LNCaP clone FGC (cell line): ENCODE measurements at regions not wholly inside any gene's neighbourhood (a gene's known extent, or its start where the extent isn't known, plus 50 kb on each side); places are given as distances from the start of the nearest gene placed in this dataset.

Source experiments
- DNase-seq: peaks from one replicate; pipeline ENCODE4 v3.0.0-alpha.2; 2011; ENCODE audit warnings: low read depth
- H3K4me3 ChIP-seq: 2 replicates; pipeline ENCODE4 v1.5.1; 2011; ENCODE audit warnings: mild to moderate bottlenecking, low read depth, low read length, control low read depth
- CTCF ChIP-seq: IDR thresholded peaks from 2 replicates; pipeline ENCODE4 v1.5.1; 2012; ENCODE audit warnings: mild to moderate bottlenecking; ENCODE audit not compliant: control insufficient read depth, insufficient read depth; ENCODE audit errors: extremely low read depth

DNA sequence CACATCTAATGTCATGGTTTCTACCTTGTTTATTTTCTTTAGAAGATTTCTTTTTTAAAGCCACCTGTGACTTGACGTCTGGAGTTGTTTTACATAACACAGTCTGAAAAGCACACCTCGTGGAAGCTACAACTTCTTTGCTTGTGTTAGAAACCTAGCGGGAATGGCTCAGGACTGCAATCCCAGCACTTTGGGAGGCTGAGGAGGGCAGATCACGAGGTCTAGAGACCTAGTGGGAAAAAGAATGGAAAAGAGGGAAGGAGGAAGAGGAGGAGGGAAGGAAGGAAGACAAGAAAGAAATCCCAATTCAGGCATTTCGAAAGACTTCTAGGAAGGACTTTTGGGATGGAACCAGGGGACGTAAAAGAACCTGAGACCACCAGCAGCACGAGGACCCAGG lies 146.3 kb upstream of the CELF2 start:
- no peak for TF ChIP-seq CTCF
- DNase-seq = no peak
- no peak overlapping the region for H3K4me3 ChIP-seq

GRCh38 chr10:10872035-10872673 lies 145.5 kb upstream of the CELF2 start:
- DNase-seq = no peak
- H3K4me3 ChIP-seq = no peak overlapping the region

GRCh38 chr10:10872764-10873163 lies 144.9 kb upstream of the CELF2 start:
- no peak for TF ChIP-seq CTCF
- DNase-seq = no peak
- no peak overlapping the region for H3K4me3 ChIP-seq

More at GRCh38 chr10:10872035-10872673, 145.5 kb upstream of the CELF2 start:
- TF ChIP-seq CTCF = no peak

DNA sequence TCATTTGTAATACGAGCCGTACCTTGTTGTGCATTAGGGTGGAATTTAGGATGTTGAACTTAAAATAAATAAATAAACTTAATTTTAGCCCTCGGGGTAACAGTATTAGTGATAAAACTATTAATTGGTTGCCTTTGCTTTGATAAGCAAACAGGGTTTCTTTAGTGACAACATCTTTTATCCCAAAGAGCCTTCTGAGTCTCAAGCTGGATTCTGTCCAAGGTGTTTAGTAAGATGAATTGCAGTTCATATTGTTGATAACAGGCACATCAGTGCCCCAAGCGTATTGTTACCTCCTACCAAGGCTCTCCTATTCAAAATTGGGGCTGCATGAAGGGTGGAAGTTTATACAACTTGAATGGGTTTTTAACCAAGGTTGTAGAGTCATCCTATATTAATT lies 144.4 kb upstream of the CELF2 start:
- no peak for DNase-seq
- TF ChIP-seq CTCF = no peak
- H3K4me3 ChIP-seq = no peak overlapping the region

- no peak for TF ChIP-seq CTCF
- no peak for DNase-seq
- H3K4me3 ChIP-seq = no peak overlapping the region
These were observed 143.8 kb upstream of the CELF2 start for GRCh38 chr10:10873915-10874314.

DNA sequence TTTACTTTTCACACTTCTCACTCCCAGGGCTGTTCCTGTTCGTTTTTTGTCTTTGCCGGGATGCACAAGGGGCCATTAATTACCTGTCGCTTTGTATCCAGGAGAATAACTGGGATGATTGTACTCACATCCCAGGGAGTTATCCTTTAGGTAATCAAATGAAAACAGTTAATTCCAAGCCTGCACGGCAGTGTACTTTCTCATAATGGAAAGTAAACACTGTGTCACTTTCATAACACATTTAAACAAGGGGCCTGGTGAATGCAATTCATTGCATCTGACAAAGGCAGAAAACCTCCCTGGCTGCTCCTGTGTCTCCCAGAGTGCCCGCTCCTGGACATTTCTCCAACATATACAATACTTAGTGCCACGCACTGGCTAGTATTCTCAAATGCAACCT lies 138.7 kb upstream of the CELF2 start:
- H3K4me3 ChIP-seq = no peak overlapping the region
- DNase-seq = no peak
- no peak for TF ChIP-seq CTCF
